Small intestine (tissue), 7 donors: ENCODE measurements at regions not wholly inside any gene's neighbourhood (a gene's known extent, or its start where the extent isn't known, plus 50 kb on each side); places are given as distances from the start of the nearest gene placed in this dataset.

Experiments used
- DNase-seq, 2 donors: peaks; one replicate each; pipeline versions ENCODE4 v3.0.0 to v3.0.0-alpha.2; 2013
- FAIRE-seq: peaks from 2 replicates; lab custom pipeline; 2012; peaks lifted over from hg19 to GRCh38; lab: Jason Lieb, UNC
- H3K27ac ChIP-seq, 3 donors: one replicate each; pipeline ENCODE4 v1.5.1; 2013; ENCODE audit warnings: low read length in 2 of 3, mild to moderate bottlenecking in 2 of 3, control low read depth in 1 of 3, inconsistent platforms in 1 of 3, low read depth in 1 of 3, moderate library complexity in 1 of 3
- H3K27me3 ChIP-seq, 3 donors: one replicate each; pipeline ENCODE4 v1.6.1; 2013; ENCODE audit warnings: low read length in 3 of 3, inconsistent platforms in 1 of 3; ENCODE audit not compliant: control insufficient read depth in 3 of 3, insufficient read depth in 3 of 3
- H3K36me3 ChIP-seq, 3 donors: one replicate each; pipeline ENCODE4 v1.6.1; 2013; ENCODE audit warnings: low read length in 3 of 3, inconsistent platforms in 1 of 3, low read depth in 1 of 3, mild to moderate bottlenecking in 1 of 3, moderate library complexity in 1 of 3; ENCODE audit not compliant: control insufficient read depth in 3 of 3, insufficient read depth in 2 of 3
- H3K4me1 ChIP-seq, 3 donors: one replicate each; pipeline ENCODE4 v1.6.1; 2013; ENCODE audit warnings: low read length in 2 of 3, inconsistent platforms in 1 of 3, low read depth in 1 of 3, mild to moderate bottlenecking in 1 of 3, moderate library complexity in 1 of 3; ENCODE audit not compliant: control insufficient read depth in 3 of 3, insufficient read depth in 2 of 3
- H3K4me3 ChIP-seq, 3 donors: one replicate each; pipeline ENCODE4 v1.5.1; 2013; ENCODE audit warnings: low read length in 3 of 3, control low read depth in 1 of 3, inconsistent platforms in 1 of 3, low read depth in 1 of 3, mild to moderate bottlenecking in 1 of 3, moderate library complexity in 1 of 3
- H3K9me3 ChIP-seq, 2 donors: one replicate each; pipeline ENCODE4 v1.6.1; 2013; ENCODE audit warnings: low read depth in 1 of 2, low read length in 1 of 2; ENCODE audit not compliant: control insufficient read depth in 2 of 2, insufficient read depth in 1 of 2
- WGBS, 3 donors: extraction: QIAGEN DNeasy Blood & Tissue Kit; methylation state at CpG; one replicate each; pipeline ENCODE4 v1.1.7; 2013; 5-methylcytosine and 5-hydroxymethylcytosine counted together
- donor health status: healthy with polysubstance abuse.
- donor health status: control.
- donor health status: control.
- donor health status: Bipolar disorder and iron deficiency.
- donor health status: healthy.

DNA sequence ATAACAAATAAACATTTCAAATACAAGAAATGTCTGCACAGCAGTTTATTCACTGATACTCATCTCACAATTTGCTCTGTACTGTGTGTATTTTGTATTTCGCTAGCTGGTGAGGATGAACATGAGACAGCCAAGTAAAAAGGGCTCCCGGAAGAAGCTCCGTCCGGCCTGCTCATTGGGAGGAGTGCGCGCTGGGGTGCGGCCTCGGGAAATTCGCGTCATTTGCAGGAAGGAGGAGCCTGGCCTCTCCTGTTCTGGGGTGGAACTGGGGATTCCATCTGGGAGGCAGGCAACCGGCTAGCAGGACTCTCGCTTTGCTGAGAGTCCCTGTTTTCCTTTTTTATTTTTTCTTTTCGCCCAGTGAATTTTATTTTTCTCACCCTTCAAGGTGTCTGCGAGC is 368.4 kb upstream of the TMEM132C start:
- no peaks in the 10 kb centered on the region for H3K27me3 ChIP-seq
- no peak overlapping the region for H3K27ac ChIP-seq
- H3K9me3 ChIP-seq = peaks cover 0 to 1% of the 10 kb centered on the region in 2 donors
- H3K4me1 ChIP-seq = no peaks in the 10 kb centered on the region
- FAIRE-seq = no peak
- 88 to 92% (median 91%) methylated on average over 14 of the region's 14 CpGs for WGBS, 3 donors
- no peak for DNase-seq
- H3K36me3 ChIP-seq = no peaks in the 10 kb centered on the region
- H3K4me3 ChIP-seq = no peak overlapping the region

DNA sequence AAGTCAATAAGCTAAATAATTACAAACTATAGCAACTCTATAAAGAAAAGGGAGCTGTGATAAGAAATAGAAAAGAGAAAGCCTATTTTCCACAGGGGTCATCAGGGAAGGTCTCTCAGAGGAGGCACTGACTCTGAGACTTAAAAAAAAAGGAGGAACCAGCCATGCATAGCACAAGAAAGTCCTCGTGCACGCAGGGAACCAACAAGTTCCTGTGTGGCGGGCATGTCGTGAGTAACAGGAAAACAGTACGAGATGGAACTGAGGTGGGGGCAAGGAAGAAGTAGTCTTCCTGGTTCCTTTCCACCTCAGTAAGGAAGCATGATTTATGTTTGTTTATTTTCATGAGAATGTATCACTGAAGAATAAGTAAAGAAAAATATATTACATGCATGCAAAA is 367.0 kb upstream of the TMEM132C start:
- Histone ChIP-seq H3K4me3 (no peak overlapping the region), H3K36me3 (no peaks in the 10 kb centered on the region), H3K27ac (no peak overlapping the region), H3K27me3 (no peaks in the 10 kb centered on the region), H3K9me3 (peaks cover 0 to 1% of the 10 kb centered on the region in 2 donors), H3K4me1 (no peaks in the 10 kb centered on the region)
- DNase-seq (no peak), FAIRE-seq (no peak)
- WGBS, 3 donors = 32 to 65% (median 46%) methylated on average over 5 of the region's 5 CpGs

DNA sequence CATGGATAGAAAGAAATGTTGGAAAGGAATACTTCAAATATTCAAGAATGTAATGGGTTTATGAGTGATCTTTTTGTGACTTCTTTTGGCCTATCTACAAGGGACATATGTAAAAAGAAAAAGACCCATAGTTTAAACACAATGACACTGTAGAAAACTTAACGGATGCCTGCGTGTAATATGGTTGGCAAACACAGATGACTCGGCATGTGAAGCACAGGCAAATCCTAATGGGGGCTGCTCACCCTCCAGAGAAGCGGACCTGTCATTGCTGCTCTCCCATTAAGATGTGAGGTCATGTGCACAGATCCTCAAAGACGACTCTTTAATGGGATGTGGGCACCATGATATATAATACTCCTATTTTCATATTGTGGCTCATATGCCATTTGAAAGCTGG is 366.6 kb upstream of the TMEM132C start:
- Histone ChIP-seq H3K4me1 (no peaks in the 10 kb centered on the region), H3K27me3 (no peaks in the 10 kb centered on the region), H3K9me3 (peaks cover 0 to 1% of the 10 kb centered on the region in 2 donors), H3K36me3 (no peaks in the 10 kb centered on the region), H3K27ac (no peak overlapping the region), H3K4me3 (no peak overlapping the region)
- 65 to 72% (median 68%) methylated on average over 5 of the region's 5 CpGs for WGBS, 3 donors
- DNase-seq = no peak
- FAIRE-seq = no peak

DNA sequence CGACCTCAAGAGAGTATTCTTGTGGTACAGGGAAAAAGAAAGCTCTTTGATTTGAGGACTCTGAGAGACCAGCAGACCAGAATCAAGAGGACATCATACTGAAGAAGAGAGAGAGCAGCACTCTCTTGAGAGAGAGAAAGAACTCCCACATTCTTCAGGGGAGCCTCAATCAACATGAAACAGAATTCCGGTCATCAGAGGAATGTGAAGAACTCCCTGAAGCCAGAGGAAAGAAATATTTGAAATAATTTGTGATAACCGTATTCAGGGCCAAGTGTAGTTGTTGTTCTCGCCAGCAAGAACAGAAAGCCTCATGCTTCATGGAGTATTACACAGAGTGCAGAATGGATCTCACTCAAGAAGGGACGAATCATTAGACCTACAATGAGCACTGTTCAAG is 363.8 kb upstream of the TMEM132C start:
- DNase-seq = no peak
- WGBS, 3 donors = 42 to 49% (median 47%) methylated on average over 5 of the region's 5 CpGs

DNA sequence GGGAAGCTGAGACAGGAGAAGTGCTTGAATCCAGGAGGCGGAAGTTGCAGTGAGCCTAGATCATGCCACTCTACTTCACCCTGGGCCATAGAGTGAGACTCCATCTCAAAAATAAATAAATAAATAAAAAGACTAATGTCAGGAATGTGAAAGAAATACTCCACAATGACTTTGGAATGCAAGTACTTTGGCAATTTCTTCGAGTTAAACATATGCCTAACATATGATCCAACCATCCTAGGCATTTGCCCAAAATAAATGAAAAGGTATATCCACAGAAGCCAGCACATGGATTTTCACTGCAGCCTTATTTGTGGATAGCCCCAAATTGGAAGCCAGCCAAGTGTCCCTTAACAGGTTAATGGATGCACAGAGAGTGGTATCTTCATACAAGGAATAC is 357.9 kb upstream of the TMEM132C start:
- H3K27ac ChIP-seq = no peak overlapping the region
- FAIRE-seq = no peak

More for the DNA sequence above, 363.8 kb upstream of the TMEM132C start:
- H3K4me3 ChIP-seq = no peak overlapping the region
- H3K27me3 ChIP-seq = no peaks in the 10 kb centered on the region
- H3K27ac ChIP-seq = no peak overlapping the region
- no peaks in the 10 kb centered on the region for H3K4me1 ChIP-seq
- no peak for FAIRE-seq
- no peaks in the 10 kb centered on the region for H3K9me3 ChIP-seq
- H3K36me3 ChIP-seq = no peaks in the 10 kb centered on the region

DNA sequence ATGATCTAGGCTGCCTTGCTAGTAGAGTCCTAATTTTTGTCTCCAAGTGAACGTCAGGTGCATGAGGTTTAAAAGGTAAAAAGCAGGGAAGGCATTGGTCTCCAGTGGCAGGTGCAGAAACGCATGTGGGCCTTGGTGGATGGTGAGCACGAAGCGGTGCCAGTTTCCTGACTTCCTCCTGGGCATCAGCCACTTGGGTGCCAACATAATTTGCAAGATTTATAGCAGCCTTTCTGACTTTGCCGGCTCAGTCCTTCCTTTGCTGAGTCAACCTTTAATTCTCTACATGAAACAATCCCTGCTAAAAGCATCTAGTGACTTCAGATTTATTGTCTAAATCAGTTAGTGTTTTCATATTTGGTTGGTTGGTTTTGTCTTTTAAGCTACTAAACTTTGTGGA is 355.7 kb upstream of the TMEM132C start:
- no peaks in the 10 kb centered on the region for H3K27me3 ChIP-seq
- WGBS, 3 donors = 65 to 75% (median 66%) methylated on average over 5 of the region's 5 CpGs
- H3K4me3 ChIP-seq = no peak overlapping the region
- DNase-seq = no peak
- no peaks in the 10 kb centered on the region for H3K36me3 ChIP-seq
- no peaks in the 10 kb centered on the region for H3K4me1 ChIP-seq
- no peak overlapping the region for H3K27ac ChIP-seq
- FAIRE-seq = no peak
- H3K9me3 ChIP-seq = peaks cover 0 to 1% of the 10 kb centered on the region in 2 donors

More for the DNA sequence above, 357.9 kb upstream of the TMEM132C start:
- Histone ChIP-seq H3K4me3 (no peak overlapping the region), H3K36me3 (no peaks in the 10 kb centered on the region), H3K4me1 (no peaks in the 10 kb centered on the region), H3K27me3 (no peaks in the 10 kb centered on the region), H3K9me3 (no peaks in the 10 kb centered on the region)
- DNase-seq = no peak
- 64 to 78% (median 66%) methylated on average over 2 of the region's 2 CpGs for WGBS, 3 donors

DNA sequence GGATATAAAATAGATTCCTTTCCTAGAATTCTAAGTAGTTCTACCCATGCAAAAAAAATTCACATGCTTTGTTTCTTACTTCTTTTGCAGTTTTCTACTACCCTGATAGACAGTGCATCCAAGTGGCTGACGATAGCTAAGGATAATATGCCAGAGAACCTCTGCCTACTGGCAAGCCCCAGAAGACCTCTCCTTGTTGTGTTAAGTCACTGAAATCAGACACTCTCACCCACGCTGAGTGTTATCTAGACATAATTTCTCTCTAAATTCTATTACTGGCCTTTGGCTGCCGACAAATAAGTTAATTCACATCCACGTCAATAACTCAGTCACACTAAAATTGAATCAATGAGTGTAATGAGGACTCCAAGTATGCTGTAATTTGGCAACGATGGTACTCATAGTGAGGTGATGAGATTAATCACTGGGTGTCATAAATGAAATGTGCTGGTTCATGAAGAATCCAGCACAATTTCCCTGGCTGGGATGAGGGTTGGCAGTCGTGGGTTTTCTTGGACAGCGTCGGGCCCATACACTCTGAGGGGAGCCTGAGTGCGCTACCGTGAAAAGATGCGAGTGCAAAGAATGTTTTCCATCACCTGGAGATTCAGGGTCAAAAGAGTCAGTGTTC is 354.8 kb upstream of the TMEM132C start:
- Histone ChIP-seq H3K4me3 (no peak overlapping the region), H3K36me3 (no peaks in the 10 kb centered on the region), H3K9me3 (peaks cover 0 to 1% of the 10 kb centered on the region in 2 donors), H3K27me3 (no peaks in the 10 kb centered on the region), H3K4me1 (no peaks in the 10 kb centered on the region), H3K27ac (no peak overlapping the region)
- 84 to 88% (median 86%) methylated on average over 11 of the region's 11 CpGs for WGBS, 3 donors
- FAIRE-seq = no peak
- DNase-seq = no peak

DNA sequence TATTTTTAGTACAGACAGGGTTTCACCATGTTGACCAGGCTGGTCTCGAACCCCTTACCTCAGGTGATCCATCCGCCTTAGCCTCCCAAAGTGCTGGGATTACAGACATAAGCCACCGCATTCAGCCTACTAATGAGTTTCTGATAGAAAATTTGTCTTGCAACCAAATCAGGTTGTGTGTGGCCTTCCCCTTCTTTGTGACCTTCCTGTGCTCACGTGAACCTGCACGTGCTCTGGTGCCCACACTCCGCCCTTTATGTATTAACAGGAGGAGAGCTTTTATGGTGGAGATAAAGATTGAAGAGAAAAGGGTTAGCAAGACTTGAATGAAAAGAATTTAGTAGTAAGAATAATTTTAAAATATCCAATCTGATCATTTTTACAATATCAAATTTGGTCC is 343.5 kb upstream of the TMEM132C start:
- Histone ChIP-seq H3K36me3 (no peaks in the 10 kb centered on the region), H3K27ac (no peak overlapping the region), H3K4me3 (no peak overlapping the region), H3K27me3 (no peaks in the 10 kb centered on the region), H3K9me3 (no peaks in the 10 kb centered on the region), H3K4me1 (no peaks in the 10 kb centered on the region)
- DNase-seq = no peak
- FAIRE-seq = no peak
- WGBS, 3 donors = 77 to 89% (median 83%) methylated on average over 6 of the region's 6 CpGs

DNA sequence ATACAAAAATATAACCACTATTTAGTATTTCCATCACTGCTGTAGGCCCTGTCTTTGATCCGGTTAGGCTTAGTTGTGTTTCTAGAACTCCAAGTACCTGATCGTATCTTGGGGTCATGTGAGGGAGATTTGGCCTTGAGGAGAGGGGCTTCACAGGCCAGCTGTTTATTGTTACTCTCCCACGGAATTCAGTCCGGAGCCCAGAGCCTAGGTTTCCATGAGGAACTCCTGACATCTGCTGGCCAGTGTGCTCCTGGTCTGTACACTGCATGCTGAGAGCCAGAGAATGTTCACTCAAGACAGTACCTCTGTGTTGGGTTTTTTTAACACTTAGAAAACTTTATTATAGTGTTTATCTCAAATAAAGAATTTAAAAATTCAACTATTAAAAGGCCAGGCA is 341.0 kb upstream of the TMEM132C start:
- WGBS, 3 donors = 27 to 46% (median 37%) methylated on average over 4 of the region's 4 CpGs

More for the DNA sequence above, 341.0 kb upstream of the TMEM132C start:
- H3K36me3 ChIP-seq = no peaks in the 10 kb centered on the region
- no peaks in the 10 kb centered on the region for H3K27me3 ChIP-seq
- no peak overlapping the region for H3K27ac ChIP-seq
- H3K4me1 ChIP-seq = no peaks in the 10 kb centered on the region
- DNase-seq (peak in 1 of 2 donors; percentile 10), FAIRE-seq (no peak)
- H3K9me3 ChIP-seq = no peaks in the 10 kb centered on the region
- H3K4me3 ChIP-seq = no peak overlapping the region
